Glutamatergic neuron (in vitro differentiated cells): ENCODE measurements at regions not wholly inside any gene's neighbourhood (a gene's known extent, or its start where the extent isn't known, plus 50 kb on each side); places are given as distances from the start of the nearest gene placed in this dataset.

ENCODE experiments used
- DNase-seq: peaks from one replicate; pipeline ENCODE4 v3.0.0; 2022
- H3K27ac Mint-ChIP-seq: one replicate; pipeline ENCODE4 v1.8.0; 2020; ENCODE audit warnings: mild to moderate bottlenecking, mixed read lengths, inconsistent platforms; ENCODE audit not compliant: unreplicated experiment
- H3K27me3 Mint-ChIP-seq: one replicate; pipeline ENCODE4 v1.8.0; 2020; ENCODE audit warnings: mild to moderate bottlenecking, moderate library complexity, mixed read lengths, inconsistent platforms; ENCODE audit not compliant: unreplicated experiment
- H3K36me3 Mint-ChIP-seq: one replicate; pipeline ENCODE4 v1.8.0; 2020; ENCODE audit warnings: mild to moderate bottlenecking, mixed read lengths, inconsistent platforms; ENCODE audit not compliant: unreplicated experiment
- H3K4me1 Mint-ChIP-seq: one replicate; pipeline ENCODE4 v1.8.0; 2020; ENCODE audit warnings: mild to moderate bottlenecking, low read depth, mixed read lengths, inconsistent platforms; ENCODE audit not compliant: unreplicated experiment
- H3K4me3 Mint-ChIP-seq: one replicate; pipeline ENCODE4 v1.8.0; 2020; ENCODE audit warnings: mild to moderate bottlenecking, mixed read lengths, inconsistent platforms; ENCODE audit not compliant: unreplicated experiment
- H3K9me3 Mint-ChIP-seq: one replicate; pipeline ENCODE4 v1.8.0; 2020; ENCODE audit warnings: mild to moderate bottlenecking, moderate library complexity, mixed read lengths, inconsistent platforms; ENCODE audit not compliant: unreplicated experiment
- CTCF ChIP-seq: fragments of 200-600 bp; sonication (generic); IDR thresholded peaks from one replicate; pipeline ENCODE4 v1.5.0; 2021; ENCODE audit not compliant: partially characterized antibody, unreplicated experiment

DNA sequence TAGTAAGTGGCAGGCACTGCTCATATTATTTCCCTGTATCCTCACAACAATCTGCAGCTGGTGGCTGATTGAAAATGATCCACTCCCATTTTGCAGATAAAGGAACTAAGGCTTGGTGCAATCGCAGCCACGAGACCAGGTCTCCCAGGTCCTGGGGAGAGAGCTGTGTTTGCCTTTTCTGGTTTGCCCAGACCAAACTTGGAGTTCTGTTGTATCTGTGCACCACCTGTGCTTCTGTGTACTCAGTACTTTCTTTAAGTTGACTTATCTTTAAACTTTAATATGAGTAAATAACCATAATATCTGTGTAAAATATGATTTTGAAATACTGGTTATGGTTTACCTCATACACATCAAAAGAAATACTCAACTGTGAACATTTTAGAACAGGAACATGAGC lies 625.7 kb upstream of the CFAP20DC start:
- peaks cover 10% of the 10 kb centered on the region for H3K4me1 Mint-ChIP-seq
- no peak overlapping the region for H3K27ac Mint-ChIP-seq
- TF ChIP-seq CTCF, result no peak
- no peak for DNase-seq
- no peaks in the 10 kb centered on the region for H3K36me3 Mint-ChIP-seq
- peaks cover 2% of the 10 kb centered on the region for H3K9me3 Mint-ChIP-seq
- H3K27me3 Mint-ChIP-seq, result no peaks in the 10 kb centered on the region
- H3K4me3 Mint-ChIP-seq, result no peak overlapping the region

DNA sequence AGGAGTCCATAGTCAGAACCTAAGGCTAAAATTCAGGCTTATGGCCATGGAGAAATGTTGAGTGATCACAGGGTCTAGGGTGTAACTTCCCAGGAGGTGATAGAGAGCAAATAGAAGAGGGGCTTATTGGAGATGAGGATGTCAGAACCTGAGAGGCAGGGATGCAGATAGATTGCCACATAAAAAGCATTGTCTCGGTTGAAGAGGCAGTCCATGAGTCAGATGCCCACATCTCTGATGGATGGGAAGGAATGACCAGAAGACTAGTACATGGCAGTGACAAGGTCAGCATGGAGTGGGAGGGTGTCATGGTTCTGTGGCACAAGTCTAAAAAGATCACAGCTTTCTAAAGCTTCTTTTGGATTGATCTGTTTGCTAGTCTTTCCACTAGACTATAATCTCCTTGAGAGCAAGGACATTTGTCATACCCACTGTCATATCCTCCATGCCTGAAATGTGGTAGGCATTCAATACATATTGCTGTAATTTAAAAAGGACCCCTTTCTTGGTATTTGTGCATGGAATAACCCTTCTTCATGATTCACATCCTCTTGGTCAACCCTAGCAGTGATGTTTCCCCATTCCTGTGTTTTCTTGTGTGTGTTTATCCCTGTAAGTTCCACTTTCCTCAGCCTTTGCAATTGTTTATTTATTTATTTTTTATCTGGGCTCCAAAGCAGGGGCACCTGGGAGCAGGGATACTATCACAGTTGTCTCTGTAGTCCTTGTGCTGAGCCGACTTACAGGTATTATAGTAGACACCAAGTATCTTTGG lies 613.4 kb upstream of the CFAP20DC start:
- Mint-ChIP-seq H3K4me1 (no peaks in the 10 kb centered on the region), H3K4me3 (no peak overlapping the region), H3K36me3 (no peaks in the 10 kb centered on the region), H3K9me3 (no peaks in the 10 kb centered on the region), H3K27me3 (peaks cover 2% of the 10 kb centered on the region), H3K27ac (no peak overlapping the region)
- TF ChIP-seq CTCF, result no peak
- no peak for DNase-seq

- no peak for DNase-seq
- H3K27me3 Mint-ChIP-seq, result no peaks in the 10 kb centered on the region
- H3K4me3 Mint-ChIP-seq, result no peak overlapping the region
These were observed 611.2 kb upstream of the CFAP20DC start for GRCh38 chr3:59660852-59661625.

GRCh38 chr3:59660376-59660775 lies 610.6 kb upstream of the CFAP20DC start:
- Mint-ChIP-seq H3K27me3 (no peaks in the 10 kb centered on the region), H3K27ac (no peak overlapping the region), H3K36me3 (no peaks in the 10 kb centered on the region), H3K4me3 (no peak overlapping the region), H3K4me1 (no peaks in the 10 kb centered on the region), H3K9me3 (no peaks in the 10 kb centered on the region)
- no peak for DNase-seq
- TF ChIP-seq CTCF, result no peak

More at GRCh38 chr3:59660852-59661625, 611.2 kb upstream of the CFAP20DC start:
- no peaks in the 10 kb centered on the region for H3K9me3 Mint-ChIP-seq
- no peak overlapping the region for H3K27ac Mint-ChIP-seq
- no peaks in the 10 kb centered on the region for H3K4me1 Mint-ChIP-seq
- no peaks in the 10 kb centered on the region for H3K36me3 Mint-ChIP-seq
- TF ChIP-seq CTCF, result no peak

DNA sequence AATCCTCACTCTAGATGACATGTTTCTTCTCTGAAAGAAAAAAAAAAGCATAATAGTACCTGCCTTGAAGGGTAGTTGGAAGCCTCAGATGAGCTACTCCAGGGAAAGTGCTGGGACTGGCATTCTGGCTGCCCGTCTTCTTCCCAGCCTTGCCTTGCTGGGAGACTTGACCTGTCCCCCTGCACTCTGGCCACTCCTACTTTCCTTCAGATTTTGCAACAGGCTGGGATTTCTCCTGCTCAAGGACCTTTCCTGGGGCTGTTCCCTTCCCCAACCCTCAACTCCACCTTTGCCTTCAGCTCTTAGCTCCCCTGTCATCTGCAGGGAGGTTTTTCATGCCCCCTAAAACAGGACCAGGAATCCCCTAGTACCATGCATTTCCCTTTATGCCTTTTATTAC lies 609.9 kb upstream of the CFAP20DC start:
- Mint-ChIP-seq H3K27ac (no peak overlapping the region), H3K36me3 (no peaks in the 10 kb centered on the region), H3K4me1 (no peaks in the 10 kb centered on the region), H3K27me3 (no peaks in the 10 kb centered on the region), H3K4me3 (no peak overlapping the region), H3K9me3 (no peaks in the 10 kb centered on the region)
- no peak for TF ChIP-seq CTCF
- no peak for DNase-seq
